Kidney capillary endothelial cell (primary cell): ENCODE measurements at regions not wholly inside any gene's neighbourhood (a gene's known extent, or its start where the extent isn't known, plus 50 kb on each side); places are given as distances from the start of the nearest gene placed in this dataset.
A peak's percentile ranks its signal among the peaks of the same experiment; 100 is the strongest.

ENCODE experiments used
- DNase-seq: peaks from one replicate; pipeline ENCODE4 v3.0.0-alpha.2; 2018; ENCODE audit warnings: low spot score

GRCh38 chr7:41175435-41175834 is 527.5 kb downstream of the INHBA start:
- DNase-seq: no peak

- no peak for DNase-seq
These were observed 528.4 kb downstream of the INHBA start for GRCh38 chr7:41174521-41174920.

GRCh38 chr7:41170466-41170865 is 532.4 kb downstream of the INHBA start:
- no peak for DNase-seq

- DNase-seq: peak; percentile 53
These were observed 533.6 kb downstream of the INHBA start for GRCh38 chr7:41169317-41169716.

GRCh38 chr7:41167836-41168235 is 535.1 kb downstream of the INHBA start:
- no peak for DNase-seq

GRCh38 chr7:41164440-41164839 is 538.5 kb downstream of the INHBA start:
- no peak for DNase-seq

GRCh38 chr7:41163991-41164390 is 538.9 kb downstream of the INHBA start:
- DNase-seq: no peak

GRCh38 chr7:41162612-41163011 is 540.3 kb downstream of the INHBA start:
- no peak for DNase-seq

- no peak for DNase-seq
These were observed 541.8 kb downstream of the INHBA start for GRCh38 chr7:41161041-41161587.

- no peak for DNase-seq
These were observed 546.6 kb downstream of the INHBA start for GRCh38 chr7:41156268-41156667.

- DNase-seq: no peak
These were observed 549.6 kb downstream of the INHBA start for GRCh38 chr7:41153268-41153667.

GRCh38 chr7:41152179-41152678 is 550.7 kb downstream of the INHBA start:
- DNase-seq: no peak

- DNase-seq: no peak
These were observed 553.3 kb downstream of the INHBA start for GRCh38 chr7:41149576-41149975.

- no peak for DNase-seq
These were observed 554.4 kb downstream of the INHBA start for GRCh38 chr7:41148521-41148951.

GRCh38 chr7:41147606-41148485 is 555.0 kb downstream of the INHBA start:
- DNase-seq: no peak

- no peak for DNase-seq
These were observed 556.5 kb downstream of the INHBA start for GRCh38 chr7:41146429-41146828.

- no peak for DNase-seq
These were observed 557.2 kb downstream of the INHBA start for GRCh38 chr7:41145656-41146055.

- DNase-seq: no peak
These were observed 559.9 kb downstream of the INHBA start for GRCh38 chr7:41142904-41143473.

- no peak for DNase-seq
These were observed 563.1 kb downstream of the INHBA start for GRCh38 chr7:41139789-41140188.

GRCh38 chr7:41136551-41136950 is 566.3 kb downstream of the INHBA start:
- DNase-seq: no peak

GRCh38 chr7:41135511-41135910 is 567.4 kb downstream of the INHBA start:
- DNase-seq: no peak

GRCh38 chr7:41134300-41135255 is 568.3 kb downstream of the INHBA start:
- no peak for DNase-seq
